GM23338 (cell line): ENCODE measurements at regions not wholly inside any gene's neighbourhood (a gene's known extent, or its start where the extent isn't known, plus 50 kb on each side); places are given as distances from the start of the nearest gene placed in this dataset.

Experiments
- EZH2phosphoT487 ChIP-seq: fragments of 200-600 bp; sonication (generic); IDR thresholded peaks from one replicate; pipeline ENCODE4 v1.8.1; 2018; ENCODE audit warnings: antibody characterized with exemption; ENCODE audit not compliant: unreplicated experiment
- POLR2AphosphoS5 ChIP-seq: IDR thresholded peaks from 2 replicates; pipeline ENCODE4 v1.6.1; 2016; ENCODE audit warnings: antibody characterized with exemption, low read depth
- STAT1 ChIP-seq: IDR thresholded peaks from one replicate; pipeline ENCODE4 v1.6.1; 2016; ENCODE audit warnings: antibody characterized with exemption; ENCODE audit not compliant: unreplicated experiment
- TF ChIP-seq, protein P1 (sequence below), 2 experiments: fragments of 200-600 bp in 1 of 2; sonication (generic) in 1 of 2; conservative IDR thresholded peaks; 2 replicates each; pipeline versions ENCODE4 v1.5.1 to v1.6.1; 2016 to 2017; ENCODE audit warnings: antibody characterized with exemption in 2 of 2, low read depth in 2 of 2, mild to moderate bottlenecking in 2 of 2, moderate library complexity in 1 of 2
- TF ChIP-seq, protein P2 (sequence below): fragments of 250-450 bp; sonication (Bioruptor Pico); IDR thresholded peaks from 2 replicates; pipeline ENCODE4 v1.5.0; 2020; ENCODE audit warnings: mild to moderate bottlenecking, moderate library complexity

- TF ChIP-seq, protein P1, sequence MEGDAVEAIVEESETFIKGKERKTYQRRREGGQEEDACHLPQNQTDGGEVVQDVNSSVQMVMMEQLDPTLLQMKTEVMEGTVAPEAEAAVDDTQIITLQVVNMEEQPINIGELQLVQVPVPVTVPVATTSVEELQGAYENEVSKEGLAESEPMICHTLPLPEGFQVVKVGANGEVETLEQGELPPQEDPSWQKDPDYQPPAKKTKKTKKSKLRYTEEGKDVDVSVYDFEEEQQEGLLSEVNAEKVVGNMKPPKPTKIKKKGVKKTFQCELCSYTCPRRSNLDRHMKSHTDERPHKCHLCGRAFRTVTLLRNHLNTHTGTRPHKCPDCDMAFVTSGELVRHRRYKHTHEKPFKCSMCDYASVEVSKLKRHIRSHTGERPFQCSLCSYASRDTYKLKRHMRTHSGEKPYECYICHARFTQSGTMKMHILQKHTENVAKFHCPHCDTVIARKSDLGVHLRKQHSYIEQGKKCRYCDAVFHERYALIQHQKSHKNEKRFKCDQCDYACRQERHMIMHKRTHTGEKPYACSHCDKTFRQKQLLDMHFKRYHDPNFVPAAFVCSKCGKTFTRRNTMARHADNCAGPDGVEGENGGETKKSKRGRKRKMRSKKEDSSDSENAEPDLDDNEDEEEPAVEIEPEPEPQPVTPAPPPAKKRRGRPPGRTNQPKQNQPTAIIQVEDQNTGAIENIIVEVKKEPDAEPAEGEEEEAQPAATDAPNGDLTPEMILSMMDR (conservative IDR thresholded peaks at IDR 0.05; ENCODE audit: low read depth in 2 of 2), result no peak
- TF ChIP-seq POLR2AphosphoS5, result no peak
- no peak for TF ChIP-seq EZH2phosphoT487
- TF ChIP-seq, protein P2, sequence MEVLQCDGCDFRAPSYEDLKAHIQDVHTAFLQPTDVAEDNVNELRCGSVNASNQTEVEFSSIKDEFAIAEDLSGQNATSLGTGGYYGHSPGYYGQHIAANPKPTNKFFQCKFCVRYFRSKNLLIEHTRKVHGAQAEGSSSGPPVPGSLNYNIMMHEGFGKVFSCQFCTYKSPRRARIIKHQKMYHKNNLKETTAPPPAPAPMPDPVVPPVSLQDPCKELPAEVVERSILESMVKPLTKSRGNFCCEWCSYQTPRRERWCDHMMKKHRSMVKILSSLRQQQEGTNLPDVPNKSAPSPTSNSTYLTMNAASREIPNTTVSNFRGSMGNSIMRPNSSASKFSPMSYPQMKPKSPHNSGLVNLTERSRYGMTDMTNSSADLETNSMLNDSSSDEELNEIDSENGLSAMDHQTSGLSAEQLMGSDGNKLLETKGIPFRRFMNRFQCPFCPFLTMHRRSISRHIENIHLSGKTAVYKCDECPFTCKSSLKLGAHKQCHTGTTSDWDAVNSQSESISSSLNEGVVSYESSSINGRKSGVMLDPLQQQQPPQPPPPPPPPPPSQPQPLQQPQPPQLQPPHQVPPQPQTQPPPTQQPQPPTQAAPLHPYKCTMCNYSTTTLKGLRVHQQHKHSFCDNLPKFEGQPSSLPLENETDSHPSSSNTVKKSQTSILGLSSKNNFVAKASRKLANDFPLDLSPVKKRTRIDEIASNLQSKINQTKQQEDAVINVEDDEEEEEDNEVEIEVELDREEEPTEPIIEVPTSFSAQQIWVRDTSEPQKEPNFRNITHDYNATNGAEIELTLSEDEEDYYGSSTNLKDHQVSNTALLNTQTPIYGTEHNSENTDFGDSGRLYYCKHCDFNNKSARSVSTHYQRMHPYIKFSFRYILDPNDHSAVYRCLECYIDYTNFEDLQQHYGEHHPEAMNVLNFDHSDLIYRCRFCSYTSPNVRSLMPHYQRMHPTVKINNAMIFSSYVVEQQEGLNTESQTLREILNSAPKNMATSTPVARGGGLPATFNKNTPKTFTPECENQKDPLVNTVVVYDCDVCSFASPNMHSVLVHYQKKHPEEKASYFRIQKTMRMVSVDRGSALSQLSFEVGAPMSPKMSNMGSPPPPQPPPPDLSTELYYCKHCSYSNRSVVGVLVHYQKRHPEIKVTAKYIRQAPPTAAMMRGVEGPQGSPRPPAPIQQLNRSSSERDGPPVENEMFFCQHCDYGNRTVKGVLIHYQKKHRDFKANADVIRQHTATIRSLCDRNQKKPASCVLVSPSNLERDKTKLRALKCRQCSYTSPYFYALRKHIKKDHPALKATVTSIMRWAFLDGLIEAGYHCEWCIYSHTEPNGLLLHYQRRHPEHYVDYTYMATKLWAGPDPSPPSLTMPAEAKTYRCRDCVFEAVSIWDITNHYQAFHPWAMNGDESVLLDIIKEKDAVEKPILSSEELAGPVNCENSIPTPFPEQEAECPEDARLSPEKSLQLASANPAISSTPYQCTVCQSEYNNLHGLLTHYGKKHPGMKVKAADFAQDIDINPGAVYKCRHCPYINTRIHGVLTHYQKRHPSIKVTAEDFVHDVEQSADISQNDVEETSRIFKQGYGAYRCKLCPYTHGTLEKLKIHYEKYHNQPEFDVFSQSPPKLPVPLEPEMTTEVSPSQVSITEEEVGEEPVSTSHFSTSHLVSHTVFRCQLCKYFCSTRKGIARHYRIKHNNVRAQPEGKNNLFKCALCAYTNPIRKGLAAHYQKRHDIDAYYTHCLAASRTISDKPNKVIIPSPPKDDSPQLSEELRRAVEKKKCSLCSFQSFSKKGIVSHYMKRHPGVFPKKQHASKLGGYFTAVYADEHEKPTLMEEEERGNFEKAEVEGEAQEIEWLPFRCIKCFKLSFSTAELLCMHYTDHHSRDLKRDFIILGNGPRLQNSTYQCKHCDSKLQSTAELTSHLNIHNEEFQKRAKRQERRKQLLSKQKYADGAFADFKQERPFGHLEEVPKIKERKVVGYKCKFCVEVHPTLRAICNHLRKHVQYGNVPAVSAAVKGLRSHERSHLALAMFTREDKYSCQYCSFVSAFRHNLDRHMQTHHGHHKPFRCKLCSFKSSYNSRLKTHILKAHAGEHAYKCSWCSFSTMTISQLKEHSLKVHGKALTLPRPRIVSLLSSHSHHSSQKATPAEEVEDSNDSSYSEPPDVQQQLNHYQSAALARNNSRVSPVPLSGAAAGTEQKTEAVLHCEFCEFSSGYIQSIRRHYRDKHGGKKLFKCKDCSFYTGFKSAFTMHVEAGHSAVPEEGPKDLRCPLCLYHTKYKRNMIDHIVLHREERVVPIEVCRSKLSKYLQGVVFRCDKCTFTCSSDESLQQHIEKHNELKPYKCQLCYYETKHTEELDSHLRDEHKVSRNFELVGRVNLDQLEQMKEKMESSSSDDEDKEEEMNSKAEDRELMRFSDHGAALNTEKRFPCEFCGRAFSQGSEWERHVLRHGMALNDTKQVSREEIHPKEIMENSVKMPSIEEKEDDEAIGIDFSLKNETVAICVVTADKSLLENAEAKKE (CRISPR knock-in tag), result no peak
- TF ChIP-seq STAT1, result no peak
Observed at GRCh38 chr2:215749092-215749957, 264.0 kb downstream of the MREG start.
